H9 (cell line): ENCODE measurements at regions not wholly inside any gene's neighbourhood (a gene's known extent, or its start where the extent isn't known, plus 50 kb on each side); places are given as distances from the start of the nearest gene placed in this dataset.

Experiments
- DNase-seq: peaks from one replicate; pipeline ENCODE4 v3.0.0-alpha.2; 2017
- H2AFZ ChIP-seq: one replicate; pipeline ENCODE4 v1.6.1; 2013; ENCODE audit warnings: mild to moderate bottlenecking, low read length, control low read depth, moderate library complexity
- H2AK5ac ChIP-seq: 2 replicates; pipeline ENCODE4 v1.6.1; 2013; ENCODE audit warnings: low read length, control low read depth, mixed read lengths; ENCODE audit not compliant: insufficient read length
- H2BK120ac ChIP-seq: one replicate; pipeline ENCODE4 v1.6.1; 2013; ENCODE audit warnings: low read depth, mild to moderate bottlenecking, low read length, control low read depth, inconsistent platforms; ENCODE audit not compliant: poor library complexity, severe bottlenecking
- H2BK12ac ChIP-seq: 2 replicates; pipeline ENCODE4 v1.6.1; 2013; ENCODE audit warnings: low read length, control low read depth, mixed read lengths, low read depth; ENCODE audit not compliant: insufficient read length
- H2BK15ac ChIP-seq: 2 replicates; pipeline ENCODE4 v1.6.1; 2013; ENCODE audit warnings: low read depth, low read length, control low read depth
- H2BK20ac ChIP-seq: one replicate; pipeline ENCODE4 v1.6.1; 2013; ENCODE audit warnings: low read depth, mild to moderate bottlenecking, low read length, control low read depth, inconsistent platforms; ENCODE audit not compliant: poor library complexity, severe bottlenecking
- H2BK5ac ChIP-seq: 2 replicates; pipeline ENCODE4 v1.6.1; 2013; ENCODE audit warnings: low read length, control low read depth, mixed read lengths; ENCODE audit not compliant: insufficient read length
- H3K14ac ChIP-seq: 2 replicates; pipeline ENCODE4 v1.6.1; 2013; ENCODE audit warnings: low read length, control low read depth; ENCODE audit not compliant: insufficient read depth
- H3K18ac ChIP-seq: 2 replicates; pipeline ENCODE4 v1.6.1; 2013; ENCODE audit warnings: low read depth, mild to moderate bottlenecking, mixed read lengths, low read length, control low read depth; ENCODE audit not compliant: insufficient read length
- H3K23ac ChIP-seq: 2 replicates; pipeline ENCODE4 v1.6.1; 2013; ENCODE audit warnings: low read length, control low read depth, mixed read lengths, low read depth; ENCODE audit not compliant: insufficient read length
- H3K23me2 ChIP-seq: 2 replicates; pipeline ENCODE4 v1.6.1; 2013; ENCODE audit warnings: low read depth, mild to moderate bottlenecking, mixed read lengths, low read length, control low read depth; ENCODE audit not compliant: insufficient read length, poor library complexity, severe bottlenecking
- H3K27ac ChIP-seq: 2 replicates; pipeline ENCODE4 v1.5.1; 2013; ENCODE audit warnings: low read length, control low read depth, mixed read lengths, low read depth; ENCODE audit not compliant: insufficient read length
- H3K27me3 ChIP-seq: 2 replicates; pipeline ENCODE4 v1.6.1; 2013; ENCODE audit warnings: low read length, control low read depth, inconsistent platforms; ENCODE audit not compliant: insufficient read depth
- H3K4ac ChIP-seq: 2 replicates; pipeline ENCODE4 v1.6.1; 2013; ENCODE audit warnings: low read depth, mild to moderate bottlenecking, control low read depth, inconsistent platforms, low read length, moderate library complexity
- H3K4me1 ChIP-seq: 2 replicates; pipeline ENCODE4 v1.6.1; 2013; ENCODE audit warnings: low read length, control low read depth, inconsistent platforms; ENCODE audit not compliant: insufficient read depth
- H3K4me2 ChIP-seq: 2 replicates; pipeline ENCODE4 v1.6.1; 2013; ENCODE audit warnings: low read length, control low read depth, mixed read lengths; ENCODE audit not compliant: insufficient read length, insufficient read depth
- H3K56ac ChIP-seq: 2 replicates; pipeline ENCODE4 v1.6.1; 2013; ENCODE audit warnings: low read depth, mild to moderate bottlenecking, mixed read lengths, low read length, control low read depth; ENCODE audit not compliant: insufficient read length
- H3K79me1 ChIP-seq: 2 replicates; pipeline ENCODE4 v1.6.1; 2013; ENCODE audit warnings: low read depth, mild to moderate bottlenecking, moderate library complexity, low read length, control low read depth, inconsistent platforms; ENCODE audit not compliant: insufficient read depth, poor library complexity, severe bottlenecking
- H3K79me2 ChIP-seq: 2 replicates; pipeline ENCODE4 v1.6.1; 2013; ENCODE audit warnings: low read length, control low read depth, inconsistent platforms; ENCODE audit not compliant: insufficient read depth
- H3K9ac ChIP-seq: 2 replicates; pipeline ENCODE4 v1.6.1; 2013; ENCODE audit warnings: low read length, control low read depth, mixed read lengths; ENCODE audit not compliant: insufficient read length; ENCODE audit errors: extremely low read depth
- H3K9me3 ChIP-seq: one replicate; pipeline ENCODE4 v1.6.1; 2013; ENCODE audit warnings: low read depth, low read length, inconsistent platforms; ENCODE audit not compliant: control insufficient read depth
- H3T11ph ChIP-seq: one replicate; pipeline ENCODE4 v1.6.1; 2013; ENCODE audit warnings: mild to moderate bottlenecking, low read length, control low read depth, inconsistent platforms
- H4K20me1 ChIP-seq: one replicate; pipeline ENCODE4 v1.6.1; 2013; ENCODE audit not compliant: control insufficient read depth, insufficient read length, insufficient read depth
- H4K5ac ChIP-seq: 2 replicates; pipeline ENCODE4 v1.6.1; 2013; ENCODE audit warnings: low read depth, mild to moderate bottlenecking, mixed read lengths, low read length, control low read depth; ENCODE audit not compliant: insufficient read length
- H4K8ac ChIP-seq: replicated peaks from 2 replicates; pipeline ENCODE4 v1.6.1; 2013; ENCODE audit warnings: low read length, control low read depth, mixed read lengths, low read depth; ENCODE audit not compliant: insufficient read length
- H4K91ac ChIP-seq: 2 replicates; pipeline ENCODE4 v1.6.1; 2013; ENCODE audit warnings: low read depth, mild to moderate bottlenecking, moderate library complexity, mixed read lengths, low read length, control low read depth; ENCODE audit not compliant: insufficient read length
- H3K27ac Mint-ChIP-seq, 3 experiments: 2 replicates in 2 of 3; 3 replicates in 1 of 3; pipeline ENCODE4 v1.8.0; 2020 to 2021; ENCODE audit warnings: mixed read lengths in 3 of 3, mild to moderate bottlenecking in 1 of 3, moderate library complexity in 1 of 3
- H3K27me3 Mint-ChIP-seq: 2 replicates; pipeline ENCODE4 v1.8.0; 2021; ENCODE audit warnings: low read depth, mild to moderate bottlenecking, moderate library complexity, mixed read lengths
- H3K36me3 Mint-ChIP-seq, 3 experiments: 2 replicates in 2 of 3; 3 replicates in 1 of 3; pipeline ENCODE4 v1.8.0; 2020 to 2021; ENCODE audit warnings: low read depth in 3 of 3, mixed read lengths in 3 of 3; ENCODE audit not compliant: insufficient read depth in 1 of 3
- H3K4me1 Mint-ChIP-seq, 2 experiments: 2 replicates each; pipeline ENCODE4 v1.8.0; 2020; ENCODE audit warnings: mixed read lengths in 2 of 2
- H3K4me3 Mint-ChIP-seq, 2 experiments: 2 replicates in 1 of 2; 3 replicates in 1 of 2; pipeline ENCODE4 v1.8.0; 2020 to 2021; ENCODE audit warnings: mild to moderate bottlenecking in 2 of 2, mixed read lengths in 2 of 2, moderate library complexity in 1 of 2
- H3K9me3 Mint-ChIP-seq, 2 experiments: 2 replicates in 1 of 2; 3 replicates in 1 of 2; pipeline ENCODE4 v1.8.0; 2020; ENCODE audit warnings: mild to moderate bottlenecking in 2 of 2, mixed read lengths in 2 of 2, moderate library complexity in 1 of 2
- CTCF ChIP-seq: fragments of 200-600 bp; sonication (generic); conservative IDR thresholded peaks from 3 replicates; pipeline ENCODE4 v1.8.0; 2021; ENCODE audit warnings: antibody characterized with exemption, mild to moderate bottlenecking
- WGBS: extraction: QIAGEN DNeasy Blood & Tissue Kit; methylation state at CpG from one replicate; pipeline ENCODE4 v1.1.7; 2013; ENCODE audit warnings: missing lambda C conversion rate, low lambda C conversion rate, mixed read lengths; ENCODE audit not compliant: insufficient read length; ENCODE audit errors: extremely low coverage; 5-methylcytosine and 5-hydroxymethylcytosine counted together

GRCh38 chr12:115233891-115234543 is 550.0 kb upstream of the TBX3 start:
- no peaks in the 10 kb centered on the region for H3K23me2 ChIP-seq
- H3K4me1 ChIP-seq = no peaks in the 10 kb centered on the region
- no peak overlapping the region for H3K4ac ChIP-seq
- no peak overlapping the region for H4K5ac ChIP-seq
- no peaks in the 10 kb centered on the region; the same call in 1 of the 2 replicates for H3K27me3 Mint-ChIP-seq
- H2BK5ac ChIP-seq = no peak overlapping the region
- peak overlapping the region in 1 of 3 experiments; percentile 41; a peak in 1 of 7 replicates for H3K27ac Mint-ChIP-seq
- DNase-seq = peak; percentile 77
- no peaks in the 10 kb centered on the region for H3K79me2 ChIP-seq
- H3K79me1 ChIP-seq = no peaks in the 10 kb centered on the region
- no CpG with 5 or more reads among the region's 6 CpGs for WGBS
- H2BK12ac ChIP-seq = no peak overlapping the region
- H3K36me3 Mint-ChIP-seq = no peaks in the 10 kb centered on the region
- TF ChIP-seq CTCF = no peak
- no peak overlapping the region for H2BK15ac ChIP-seq
- no peak overlapping the region for H4K8ac ChIP-seq
- no peaks in the 10 kb centered on the region for H4K20me1 ChIP-seq
- H4K91ac ChIP-seq = no peak overlapping the region
- no peak overlapping the region for H3K27ac ChIP-seq
- H3K4me3 Mint-ChIP-seq = no peak overlapping the region
- no peak overlapping the region for H2AK5ac ChIP-seq
- no peak overlapping the region for H3K4me2 ChIP-seq
- no peak overlapping the region for H2AFZ ChIP-seq
- H3K4me1 Mint-ChIP-seq = peaks cover 7 to 12% of the 10 kb centered on the region in 2 experiments
- H2BK120ac ChIP-seq = no peak overlapping the region
- no peak overlapping the region for H3K18ac ChIP-seq
- no peak overlapping the region for H3T11ph ChIP-seq
- no peak overlapping the region for H3K23ac ChIP-seq
- H2BK20ac ChIP-seq = no peak overlapping the region
- H3K56ac ChIP-seq = no peak overlapping the region
- H3K9ac ChIP-seq = no peak overlapping the region
- no peaks in the 10 kb centered on the region for H3K9me3 ChIP-seq
- no peak overlapping the region for H3K14ac ChIP-seq
- H3K9me3 Mint-ChIP-seq = no peaks in the 10 kb centered on the region
- H3K27me3 ChIP-seq = no peaks in the 10 kb centered on the region
